HUES6 (cell line): ENCODE measurements at regions not wholly inside any gene's neighbourhood (a gene's known extent, or its start where the extent isn't known, plus 50 kb on each side); places are given as distances from the start of the nearest gene placed in this dataset.

Experiments
- H3K27ac ChIP-seq: 2 replicates; pipeline ENCODE4 v1.7.0; 2013; ENCODE audit warnings: low read depth, mild to moderate bottlenecking, low read length, inconsistent platforms
- H3K27me3 ChIP-seq: 2 replicates; pipeline ENCODE4 v1.6.1; 2013; ENCODE audit warnings: low read length; ENCODE audit not compliant: control insufficient read depth, insufficient read depth
- H3K36me3 ChIP-seq: 2 replicates; pipeline ENCODE4 v1.6.1; 2013; ENCODE audit warnings: low read length; ENCODE audit not compliant: control insufficient read depth, insufficient read depth
- H3K4me1 ChIP-seq: 2 replicates; pipeline ENCODE4 v1.6.1; 2013; ENCODE audit warnings: low read length; ENCODE audit not compliant: control insufficient read depth, insufficient read depth
- H3K4me3 ChIP-seq: 2 replicates; pipeline ENCODE4 v1.5.1; 2013; ENCODE audit warnings: low read depth, low read length
- H3K9ac ChIP-seq: one replicate; pipeline ENCODE4 v1.6.1; 2013; ENCODE audit warnings: mild to moderate bottlenecking, low read length
- H3K9me3 ChIP-seq: 2 replicates; pipeline ENCODE4 v1.6.1; 2013; ENCODE audit warnings: low read depth, low read length; ENCODE audit not compliant: control insufficient read depth, insufficient read depth

DNA sequence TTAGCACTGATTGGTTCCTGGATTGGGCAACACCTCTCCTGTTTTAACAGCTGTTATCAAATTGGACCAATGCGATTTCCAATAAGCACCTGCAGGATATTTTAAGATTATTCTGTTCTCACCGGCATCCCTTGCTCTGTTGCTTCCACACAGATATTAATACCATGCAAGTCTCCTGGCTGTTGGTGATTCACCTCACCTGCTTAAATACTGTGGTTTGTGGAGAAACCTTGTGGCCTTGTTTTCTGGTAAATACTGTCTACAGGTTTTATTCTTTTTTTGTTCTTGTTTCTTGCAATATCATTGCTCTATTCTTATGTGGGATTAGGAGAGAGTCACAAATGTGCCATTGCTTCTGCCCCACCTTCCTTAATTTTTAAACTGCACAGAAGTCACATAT is 448.1 kb upstream of the NXPH2 start:
- Histone ChIP-seq H3K9ac (no peak overlapping the region), H3K27me3 (no peaks in the 10 kb centered on the region), H3K4me1 (no peaks in the 10 kb centered on the region), H3K9me3 (no peaks in the 10 kb centered on the region), H3K27ac (no peak overlapping the region), H3K4me3 (no peak overlapping the region), H3K36me3 (no peaks in the 10 kb centered on the region)

- no peaks in the 10 kb centered on the region for H3K9me3 ChIP-seq
- H3K9ac ChIP-seq, result no peak overlapping the region
- no peaks in the 10 kb centered on the region for H3K27me3 ChIP-seq
- no peak overlapping the region for H3K4me3 ChIP-seq
- H3K4me1 ChIP-seq, result no peaks in the 10 kb centered on the region
- H3K27ac ChIP-seq, result no peak overlapping the region
- no peaks in the 10 kb centered on the region for H3K36me3 ChIP-seq
Measured at GRCh38 chr2:139225961-139226360, 445.8 kb upstream of the NXPH2 start.

DNA sequence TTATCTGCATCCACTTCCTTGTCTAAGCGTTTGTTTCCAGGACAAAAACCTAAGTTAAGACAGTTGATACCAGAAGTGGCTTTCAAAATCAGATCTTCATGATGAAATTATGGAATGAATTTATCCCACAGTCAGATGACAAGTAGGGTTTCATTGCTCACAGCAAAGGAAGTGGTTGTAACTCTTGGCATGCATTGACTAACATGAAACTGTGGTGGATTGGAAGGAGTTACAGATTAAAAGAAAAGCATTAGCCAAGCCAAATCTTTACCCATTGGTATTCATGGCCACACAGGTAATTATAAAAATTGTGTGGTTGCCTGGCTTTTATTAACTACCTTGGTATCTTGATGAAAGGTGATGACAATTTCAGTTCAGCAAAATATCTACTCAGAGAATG is 438.0 kb upstream of the NXPH2 start:
- Histone ChIP-seq H3K4me1 (no peaks in the 10 kb centered on the region), H3K27me3 (no peaks in the 10 kb centered on the region), H3K9me3 (no peaks in the 10 kb centered on the region), H3K27ac (no peak overlapping the region), H3K4me3 (no peak overlapping the region), H3K36me3 (no peaks in the 10 kb centered on the region), H3K9ac (no peak overlapping the region)

GRCh38 chr2:139217641-139218040 is 437.5 kb upstream of the NXPH2 start:
- Histone ChIP-seq H3K4me1 (no peaks in the 10 kb centered on the region), H3K36me3 (no peaks in the 10 kb centered on the region), H3K9me3 (no peaks in the 10 kb centered on the region), H3K4me3 (no peak overlapping the region), H3K27ac (no peak overlapping the region), H3K27me3 (no peaks in the 10 kb centered on the region), H3K9ac (no peak overlapping the region)

GRCh38 chr2:139216435-139216834 is 436.2 kb upstream of the NXPH2 start:
- H3K9ac ChIP-seq, result no peak overlapping the region
- H3K4me1 ChIP-seq, result no peaks in the 10 kb centered on the region
- no peaks in the 10 kb centered on the region for H3K36me3 ChIP-seq
- H3K9me3 ChIP-seq, result no peaks in the 10 kb centered on the region
- no peak overlapping the region for H3K27ac ChIP-seq
- no peak overlapping the region for H3K4me3 ChIP-seq
- no peaks in the 10 kb centered on the region for H3K27me3 ChIP-seq

DNA sequence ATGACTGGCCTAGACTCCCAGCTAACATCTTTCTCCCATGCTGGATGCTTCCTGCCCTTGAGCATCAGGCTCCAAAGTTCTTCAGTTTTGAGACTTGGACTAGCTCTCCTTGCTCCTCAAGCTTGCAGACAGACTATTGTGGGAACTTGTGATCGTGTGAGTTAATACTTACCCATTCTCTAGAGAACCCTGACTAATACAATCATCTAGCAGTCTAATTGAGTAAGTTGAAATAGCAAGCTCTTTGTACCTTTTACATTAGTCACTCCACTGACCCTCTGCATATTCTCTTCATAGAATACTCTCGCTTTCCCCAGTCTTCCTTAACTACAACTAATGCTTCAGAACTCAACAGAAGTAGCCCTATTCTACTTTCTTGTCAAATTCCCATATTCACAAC is 434.6 kb upstream of the NXPH2 start:
- Histone ChIP-seq H3K4me1 (no peaks in the 10 kb centered on the region), H3K4me3 (no peak overlapping the region), H3K27me3 (no peaks in the 10 kb centered on the region)

DNA sequence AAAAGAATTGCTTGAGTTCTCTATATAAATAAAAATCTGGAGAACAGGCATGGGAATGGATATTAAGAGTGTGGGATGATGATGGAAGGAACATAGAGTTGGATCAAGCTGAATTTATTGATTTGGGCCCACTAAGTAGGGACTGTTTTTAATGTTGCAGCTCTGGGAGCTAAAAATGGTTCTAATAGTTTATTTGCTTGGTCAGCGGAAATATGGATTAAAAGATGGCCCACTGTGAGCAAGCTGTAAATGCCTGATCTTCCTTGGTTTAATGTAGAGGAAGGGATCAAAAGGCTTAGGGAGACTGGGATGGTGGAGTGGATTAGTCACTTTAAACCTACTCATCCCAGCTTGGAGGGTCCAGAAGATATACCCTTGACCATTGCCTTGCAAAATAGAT is 429.4 kb upstream of the NXPH2 start:
- no peak overlapping the region for H3K9ac ChIP-seq
- no peak overlapping the region for H3K4me3 ChIP-seq
- H3K9me3 ChIP-seq, result no peaks in the 10 kb centered on the region
- H3K36me3 ChIP-seq, result no peaks in the 10 kb centered on the region
- H3K4me1 ChIP-seq, result no peaks in the 10 kb centered on the region
- no peaks in the 10 kb centered on the region for H3K27me3 ChIP-seq
- H3K27ac ChIP-seq, result no peak overlapping the region

More for the DNA sequence above, 434.6 kb upstream of the NXPH2 start:
- Histone ChIP-seq H3K36me3 (no peaks in the 10 kb centered on the region), H3K27ac (no peak overlapping the region), H3K9me3 (no peaks in the 10 kb centered on the region), H3K9ac (no peak overlapping the region)

GRCh38 chr2:139201516-139201915 is 421.3 kb upstream of the NXPH2 start:
- Histone ChIP-seq H3K9me3 (no peaks in the 10 kb centered on the region), H3K27ac (no peak overlapping the region), H3K4me1 (no peaks in the 10 kb centered on the region), H3K36me3 (no peaks in the 10 kb centered on the region), H3K27me3 (no peaks in the 10 kb centered on the region), H3K9ac (no peak overlapping the region), H3K4me3 (no peak overlapping the region)

- Histone ChIP-seq H3K9me3 (no peaks in the 10 kb centered on the region), H3K9ac (no peak overlapping the region), H3K27me3 (no peaks in the 10 kb centered on the region), H3K4me3 (no peak overlapping the region), H3K36me3 (no peaks in the 10 kb centered on the region), H3K4me1 (no peaks in the 10 kb centered on the region), H3K27ac (no peak overlapping the region)
Measured at GRCh38 chr2:139196754-139197153, 416.6 kb upstream of the NXPH2 start.

DNA sequence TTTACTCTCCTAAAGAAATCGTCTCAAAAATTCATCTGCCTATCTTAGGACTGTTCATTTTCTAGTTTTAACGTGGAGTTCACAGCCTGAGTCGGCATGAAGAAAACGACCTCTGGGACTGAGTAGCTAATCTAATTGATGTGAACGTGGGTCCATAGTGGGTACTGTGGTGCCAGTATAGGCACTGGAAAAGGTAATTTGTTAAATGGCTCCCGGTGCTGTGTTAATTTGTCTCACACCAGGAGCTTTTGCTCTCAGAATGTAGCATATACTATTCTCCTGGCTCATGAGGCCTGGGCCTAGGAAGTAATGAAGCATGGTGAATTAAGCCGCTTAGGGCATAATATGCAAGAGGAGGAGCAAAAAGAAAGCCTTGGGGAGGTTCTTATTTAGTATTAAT is 414.4 kb upstream of the NXPH2 start:
- Histone ChIP-seq H3K27ac (no peak overlapping the region), H3K4me3 (no peak overlapping the region), H3K9ac (no peak overlapping the region), H3K27me3 (no peaks in the 10 kb centered on the region), H3K36me3 (no peaks in the 10 kb centered on the region), H3K9me3 (no peaks in the 10 kb centered on the region), H3K4me1 (no peaks in the 10 kb centered on the region)

DNA sequence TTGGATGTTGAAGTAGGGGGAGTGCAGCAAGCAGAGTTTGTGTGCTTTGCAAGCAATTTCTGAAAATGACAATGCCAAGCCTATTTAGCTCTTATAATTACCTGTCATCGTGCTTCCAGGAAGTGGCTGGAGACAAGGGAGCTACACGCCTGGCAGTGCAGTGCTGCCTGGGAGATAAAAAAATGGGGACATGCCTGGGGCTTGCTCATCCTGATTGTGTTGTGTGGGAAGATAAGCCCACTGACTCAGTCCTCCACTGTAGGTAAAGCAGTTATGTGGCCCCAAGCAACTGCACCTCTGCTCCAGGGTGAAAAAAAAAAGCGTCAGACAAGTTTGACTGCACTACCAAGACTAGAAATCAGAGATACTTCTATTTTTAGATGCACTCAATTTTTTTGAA is 396.9 kb upstream of the NXPH2 start:
- Histone ChIP-seq H3K27ac (no peak overlapping the region), H3K36me3 (no peaks in the 10 kb centered on the region), H3K4me1 (no peaks in the 10 kb centered on the region), H3K9ac (no peak overlapping the region), H3K9me3 (no peaks in the 10 kb centered on the region), H3K27me3 (no peaks in the 10 kb centered on the region), H3K4me3 (no peak overlapping the region)

- no peak overlapping the region for H3K4me3 ChIP-seq
- H3K27ac ChIP-seq, result no peak overlapping the region
- H3K4me1 ChIP-seq, result no peaks in the 10 kb centered on the region
- no peaks in the 10 kb centered on the region for H3K27me3 ChIP-seq
- H3K36me3 ChIP-seq, result no peaks in the 10 kb centered on the region
- H3K9ac ChIP-seq, result no peak overlapping the region
- H3K9me3 ChIP-seq, result no peaks in the 10 kb centered on the region
Measured at GRCh38 chr2:139175510-139175909, 395.3 kb upstream of the NXPH2 start.
